NCI-H748 treated with DMSO at 0.1 percent for 48 hours (cell line): ENCODE measurements at regions not wholly inside any gene's neighbourhood (a gene's known extent, or its start where the extent isn't known, plus 50 kb on each side); places are given as distances from the start of the nearest gene placed in this dataset.
"Not testable (repeated sequence)": the region's sequence is repeated elsewhere in the genome, so short reads cannot be mapped to it uniquely, and the experiment has no call there.

Source experiments
- DNase-seq: peaks from one replicate; lab custom pipeline; 2025; lab: John Stamatoyannopoulos, UW

DNA sequence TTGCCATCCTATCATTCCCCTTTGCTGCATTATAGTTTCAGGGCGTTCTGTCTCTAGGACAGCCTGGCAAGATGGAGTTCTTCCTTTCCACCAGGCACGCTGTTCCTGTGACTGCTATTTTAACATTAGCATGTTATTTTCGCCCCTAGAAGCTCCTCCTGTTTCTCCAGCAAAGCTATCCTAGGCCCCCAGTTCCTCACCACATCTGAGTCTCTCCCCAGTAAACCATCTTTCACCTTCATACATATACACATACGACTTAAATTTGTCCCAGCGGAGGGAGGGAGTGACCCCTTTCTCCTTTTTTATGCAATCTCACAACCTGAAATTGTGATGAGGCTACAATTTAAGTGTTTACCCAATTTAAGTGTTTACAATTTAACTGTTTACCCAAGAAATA is 66.7 kb upstream of the FRMD6 start:
- no peak for DNase-seq

- DNase-seq, result no peak
Measured at GRCh38 chr14:51592836-51593235, 58.9 kb upstream of the FRMD6 start.

- DNase-seq, result no peak
Measured at GRCh38 chr14:51593397-51593796, 58.3 kb upstream of the FRMD6 start.

DNA sequence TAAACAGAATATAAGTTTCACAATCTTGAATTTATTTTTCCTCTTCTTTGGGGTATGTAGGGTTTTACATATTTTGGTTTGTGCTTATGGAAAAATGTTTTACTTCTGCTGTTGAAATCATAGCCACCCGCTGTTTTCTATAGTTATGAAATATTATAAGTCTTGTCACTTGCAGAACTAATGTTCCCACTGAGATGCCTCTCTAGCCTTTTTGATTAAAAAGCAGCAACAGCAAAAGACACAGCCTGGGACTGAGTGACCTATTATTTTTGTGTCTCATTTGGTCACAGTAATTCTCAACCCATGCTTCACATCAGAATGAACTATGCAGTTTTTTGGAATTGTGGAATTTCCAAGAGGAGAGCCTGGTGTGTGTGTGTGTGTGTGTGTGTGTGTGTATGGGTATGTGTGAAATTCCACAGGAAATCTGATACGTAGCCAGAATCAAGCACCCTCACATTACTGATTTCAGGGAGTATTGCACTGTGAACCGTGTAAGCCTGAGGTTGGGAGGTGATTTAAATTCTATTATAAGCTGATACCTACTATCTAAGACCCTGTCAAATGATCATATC is 55.7 kb upstream of the FRMD6 start:
- no peak for DNase-seq

- DNase-seq, result no peak
Measured at GRCh38 chr14:51596488-51597117, 55.1 kb upstream of the FRMD6 start.

DNA sequence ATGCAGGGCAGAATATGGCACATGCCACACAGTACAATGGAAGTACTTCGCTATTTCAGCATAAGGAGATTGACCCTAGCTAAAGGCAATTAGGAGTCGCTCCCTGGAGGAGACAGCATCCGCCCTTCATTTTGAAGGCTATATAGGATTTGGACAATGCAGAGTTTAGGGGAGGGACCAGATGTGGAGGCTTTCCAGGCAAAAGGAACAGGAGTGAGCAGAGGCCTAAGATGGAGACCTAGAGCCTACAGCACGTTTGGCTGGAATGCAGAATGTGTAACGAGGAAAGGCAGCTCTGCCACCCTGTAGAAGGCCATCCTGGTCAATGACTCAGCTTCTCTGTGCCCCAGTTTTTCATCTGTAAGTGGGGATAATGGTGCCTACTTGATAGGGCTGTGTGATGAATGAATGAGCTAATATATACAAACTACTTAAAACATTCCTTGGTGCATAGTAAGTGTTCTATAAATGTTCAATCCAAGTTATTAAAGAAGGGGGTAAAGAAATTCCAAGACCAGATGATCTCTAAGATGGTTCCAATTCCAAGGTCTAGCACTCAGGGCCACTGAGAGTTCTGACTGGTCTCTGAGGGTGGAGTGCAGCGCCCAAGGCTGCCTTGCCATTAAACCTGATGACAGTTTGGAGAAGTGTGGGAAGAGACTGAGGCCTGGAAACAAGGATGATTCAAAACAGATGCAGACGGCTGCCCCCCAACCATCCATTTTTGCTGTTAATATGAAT is 54.3 kb upstream of the FRMD6 start:
- no peak for DNase-seq

GRCh38 chr14:51598924-51599600 is 52.6 kb upstream of the FRMD6 start:
- DNase-seq, result not testable (repeated sequence)

DNA sequence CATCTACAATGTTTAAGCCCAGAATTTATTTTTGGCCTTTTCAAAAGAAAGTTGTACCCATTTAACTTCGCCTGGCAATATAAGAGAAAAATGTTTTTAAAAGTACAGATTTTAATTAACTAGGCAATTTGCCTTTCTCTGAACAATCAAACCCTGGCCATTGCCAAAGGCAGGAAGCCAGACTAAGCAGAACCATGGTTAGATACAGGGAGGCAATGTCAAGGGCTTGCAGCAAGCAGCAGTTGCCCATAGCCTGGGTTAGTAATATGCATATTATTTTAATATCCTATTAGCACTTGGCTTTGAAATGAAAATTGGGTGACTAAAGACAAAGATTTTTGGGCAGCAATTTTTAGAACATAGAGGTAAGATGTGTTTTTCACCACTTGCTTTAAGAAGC is 51.1 kb upstream of the FRMD6 start:
- no peak for DNase-seq
